ENCODE measurements at regions not wholly inside any gene's neighbourhood (a gene's known extent, or its start where the extent isn't known, plus 50 kb on each side); places are given as distances from the start of the nearest gene placed in this dataset.
"Not testable (repeated sequence)": the region's sequence is repeated elsewhere in the genome, so short reads cannot be mapped to it uniquely, and the experiment has no call there.

DNA sequence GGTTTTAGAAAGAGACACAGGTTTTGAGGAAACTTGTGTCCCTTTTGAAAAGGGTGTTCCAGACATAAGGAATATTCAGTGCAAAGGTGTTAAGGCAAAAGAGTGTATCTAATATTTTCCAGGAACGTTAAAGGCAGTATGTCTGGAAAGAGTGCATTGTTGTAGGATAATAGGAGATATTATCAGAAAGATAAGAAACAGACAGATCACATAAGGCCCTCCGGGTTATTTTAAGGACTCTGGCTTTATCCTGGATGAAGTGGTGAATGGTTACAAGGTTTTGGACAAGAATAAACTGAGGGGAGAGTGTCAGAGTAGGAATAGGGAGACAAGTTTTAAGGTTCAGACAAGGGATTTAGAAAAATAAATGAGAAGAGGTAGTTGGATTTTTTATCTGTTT is 493.7 kb upstream of the GRM7 start:
- DNase-seq, result no peak

DNA sequence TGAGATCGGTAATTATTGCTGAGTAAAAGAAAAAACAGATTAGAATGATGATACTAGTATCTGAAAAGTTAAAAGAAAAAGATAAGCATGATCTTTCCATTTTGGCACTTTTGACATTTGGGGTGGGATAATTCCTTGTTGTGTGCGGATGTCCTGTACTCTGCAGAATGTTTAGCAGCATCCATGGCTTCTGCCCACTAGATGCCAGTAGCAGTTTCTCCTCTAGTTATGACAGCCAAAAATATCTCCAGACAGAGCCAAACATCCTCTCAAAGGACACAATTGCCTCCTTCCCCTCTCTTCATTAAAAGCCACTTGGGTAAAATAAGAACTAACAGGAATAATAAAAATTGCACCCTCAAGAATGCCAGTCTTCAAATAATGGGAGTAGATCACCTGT is 468.8 kb upstream of the GRM7 start:
- no peak for DNase-seq

DNA sequence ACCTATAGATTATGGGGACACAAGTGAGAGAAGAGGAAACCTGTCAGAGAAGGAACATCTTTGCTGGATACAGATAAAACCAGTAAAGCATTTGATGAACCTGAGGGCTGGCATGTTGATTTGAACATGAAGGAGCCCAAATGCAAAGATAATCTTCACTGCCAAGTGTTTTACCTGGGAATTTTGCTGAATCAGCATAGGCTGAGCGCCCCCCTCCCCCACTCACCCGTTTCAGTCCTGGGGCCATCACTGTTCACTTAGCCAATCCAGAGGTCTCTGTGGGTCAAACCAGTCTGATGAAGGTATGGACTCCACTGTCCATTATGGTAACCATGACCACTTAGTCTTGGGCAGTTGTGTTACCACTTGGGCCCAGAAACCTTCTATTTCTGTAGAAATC is 466.0 kb upstream of the GRM7 start:
- no peak for DNase-seq

DNA sequence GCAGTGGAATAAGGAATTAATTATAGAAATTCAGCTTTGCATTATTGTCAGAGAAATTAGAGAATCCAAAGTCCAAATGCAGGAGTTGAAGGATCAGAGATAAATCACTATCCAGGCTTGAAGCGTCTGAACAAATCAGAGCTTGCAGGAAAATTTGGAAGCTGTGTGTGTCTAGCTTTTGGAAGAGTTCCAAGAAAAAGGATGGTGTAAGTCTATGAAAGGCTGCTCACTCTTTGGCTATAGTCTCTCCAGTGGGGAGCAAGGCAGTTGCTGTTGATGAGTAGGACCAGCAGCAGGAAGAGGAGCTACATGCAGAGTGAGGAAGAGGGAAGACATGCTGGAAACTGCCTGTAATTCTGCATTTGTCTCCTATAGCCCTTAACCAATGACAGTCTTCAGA is 464.3 kb upstream of the GRM7 start:
- DNase-seq, result no peak

DNA sequence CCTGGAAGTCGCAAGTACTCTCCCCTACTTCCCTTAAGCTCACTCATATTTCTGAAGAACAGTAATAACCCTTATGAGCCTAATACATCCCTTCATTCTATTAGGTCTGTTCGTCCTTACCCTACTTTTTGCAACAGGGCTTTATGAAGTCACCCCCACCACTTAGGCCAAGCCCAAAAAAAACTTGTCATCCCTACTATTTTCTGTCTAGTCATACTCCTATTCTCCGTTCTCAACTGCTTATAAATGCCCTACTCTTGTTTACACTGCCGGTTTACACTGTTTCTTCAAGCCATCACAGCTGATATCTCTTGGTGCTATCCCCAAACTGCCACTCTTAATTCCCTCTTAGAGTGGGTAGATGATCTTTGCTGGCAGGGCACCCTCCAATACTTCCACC is 458.2 kb upstream of the GRM7 start:
- not testable (repeated sequence) for DNase-seq

DNA sequence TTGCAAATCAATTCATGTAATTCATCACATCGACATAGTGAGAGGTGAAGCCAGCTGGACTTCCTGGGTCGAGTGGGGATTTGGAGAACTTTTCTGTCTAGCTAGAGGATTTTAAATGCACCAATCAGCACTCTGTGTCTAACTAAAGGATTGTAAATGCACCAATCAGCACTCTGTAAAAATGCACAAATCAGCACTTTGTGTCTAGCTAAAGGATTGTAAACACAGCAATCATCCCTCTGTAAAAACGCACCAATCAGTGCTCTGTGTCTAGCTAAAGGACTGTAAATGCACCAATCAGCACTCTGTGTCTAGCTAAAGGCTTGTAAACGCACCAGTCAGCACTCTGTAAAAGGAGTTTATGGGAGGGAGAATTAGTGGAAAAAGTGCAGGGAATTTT is 454.0 kb upstream of the GRM7 start:
- DNase-seq, result not testable (repeated sequence)

DNA sequence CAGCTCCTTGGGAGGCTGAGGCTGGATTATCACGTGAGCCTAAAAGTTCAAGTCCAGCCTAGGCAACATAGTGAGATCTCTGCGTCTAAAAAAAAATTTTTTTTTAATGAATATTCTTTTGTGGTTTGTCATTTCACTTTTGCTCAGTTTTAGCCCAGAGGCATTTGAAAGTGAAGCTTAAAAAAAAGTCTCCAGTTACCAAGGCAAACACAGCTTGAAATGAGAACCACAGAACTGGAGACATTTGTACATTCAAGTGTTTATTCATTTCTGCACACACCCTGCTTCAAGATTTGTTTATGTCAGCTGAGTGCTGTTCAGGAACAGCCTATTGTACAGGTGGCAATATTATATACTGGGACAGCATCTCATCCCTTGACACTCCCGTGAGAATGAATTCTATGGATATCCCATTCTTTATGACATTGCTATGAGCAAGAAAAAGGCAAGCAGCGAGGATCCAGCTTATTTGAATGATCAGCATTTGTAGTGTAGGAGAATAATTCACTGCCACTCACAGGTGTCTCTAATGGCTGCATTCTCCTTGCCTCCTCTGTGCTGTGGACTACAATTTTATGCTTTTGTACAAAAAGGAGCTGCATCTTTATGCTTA is 444.8 kb upstream of the GRM7 start:
- no peak for DNase-seq

DNA sequence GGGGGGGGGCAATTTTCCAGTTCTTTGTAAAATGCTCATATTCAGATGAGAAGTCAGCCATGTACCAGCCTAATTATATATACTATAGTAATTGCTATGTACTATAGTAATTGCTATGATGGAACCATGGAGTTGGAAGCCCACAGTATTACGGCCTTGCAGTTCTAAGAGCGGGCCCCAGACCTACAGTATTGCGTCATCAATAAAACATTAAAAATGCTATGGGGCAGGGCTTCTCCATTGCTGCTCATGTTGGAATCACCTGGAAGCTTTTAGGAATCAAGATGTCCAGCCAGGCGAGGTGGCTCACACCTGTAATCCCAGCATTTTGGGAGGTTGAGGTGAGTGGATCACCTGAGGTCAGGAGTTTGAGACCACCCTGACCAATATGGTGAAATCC is 443.7 kb upstream of the GRM7 start:
- DNase-seq, result no peak

DNA sequence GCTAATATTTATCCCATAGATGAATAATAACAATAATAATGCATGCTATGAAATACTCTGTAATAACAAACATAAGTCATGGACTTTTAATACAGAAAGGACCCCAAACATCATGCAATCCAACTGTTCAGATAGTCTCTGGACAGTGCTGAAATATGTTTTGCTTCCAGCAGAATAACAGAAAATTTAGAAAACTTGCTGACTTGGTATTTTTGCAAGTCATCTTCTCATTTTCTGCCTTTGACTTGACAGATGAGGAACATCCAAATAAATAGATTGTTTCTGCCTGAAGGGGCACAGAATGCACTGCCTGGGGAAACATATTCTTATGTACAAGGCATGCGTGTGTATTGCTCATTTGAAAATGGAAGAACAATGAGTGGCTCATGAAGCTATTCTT is 442.4 kb upstream of the GRM7 start:
- no peak for DNase-seq

DNA sequence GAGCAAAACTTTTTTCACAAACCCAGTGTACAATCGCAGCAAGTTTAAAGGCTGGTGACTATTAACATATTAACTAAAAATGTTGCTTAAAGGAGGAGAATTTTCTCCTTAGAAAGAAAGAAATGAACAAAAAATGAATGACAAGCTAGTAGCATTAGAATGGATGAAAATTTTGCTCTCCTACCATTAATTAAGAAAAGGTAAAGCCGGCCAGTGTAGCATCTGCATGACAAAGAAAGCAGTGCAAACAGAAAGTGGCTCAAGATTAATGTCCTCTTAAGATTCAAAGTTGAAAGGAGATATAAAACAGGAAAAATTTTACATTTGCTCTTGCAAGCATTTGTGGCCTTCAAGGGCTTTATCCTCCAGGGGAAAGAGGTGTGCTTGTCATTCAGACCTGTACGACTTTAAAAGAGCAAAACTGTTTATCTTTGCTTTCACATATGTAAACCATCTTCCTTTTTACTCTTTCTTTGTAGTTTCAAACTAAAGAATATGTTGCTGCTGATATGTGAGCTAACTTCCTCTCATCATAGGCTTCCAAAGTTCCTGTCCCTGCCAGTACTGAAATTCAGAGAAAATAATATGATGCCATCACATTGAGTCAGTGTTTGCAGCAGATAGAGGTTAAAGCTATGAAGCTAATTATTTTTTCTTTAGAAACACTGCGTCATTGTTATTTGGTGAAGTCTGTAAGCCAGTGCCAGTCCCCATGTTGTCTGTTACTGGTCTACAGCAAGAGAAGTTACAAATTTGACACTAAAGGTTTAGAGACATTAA is 439.1 kb upstream of the GRM7 start:
- DNase-seq, result no peak

DNA sequence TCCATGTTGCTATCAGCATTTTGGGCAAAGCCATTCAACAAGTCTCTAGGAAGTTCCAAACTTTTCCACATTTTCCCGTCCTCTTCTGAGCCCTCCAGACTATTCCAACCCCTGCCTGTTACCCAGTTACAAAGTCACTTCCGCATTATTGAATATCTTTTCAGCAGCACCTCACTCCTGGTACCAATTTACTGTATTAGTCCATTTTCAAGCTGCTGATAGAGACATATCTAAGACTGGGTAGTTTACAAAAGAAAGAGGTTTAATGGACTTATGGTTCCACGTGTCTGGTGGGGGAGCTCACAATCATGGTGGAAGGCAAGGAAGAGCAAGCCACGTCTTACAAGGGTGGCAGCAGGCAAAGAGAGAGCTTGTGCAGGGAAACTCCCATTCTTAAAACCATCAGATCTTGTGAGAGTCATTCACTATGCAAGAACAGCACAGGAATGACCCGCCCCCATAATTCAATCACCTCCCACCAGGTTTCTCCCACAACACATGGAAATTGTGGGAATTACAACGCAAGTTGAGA is 435.6 kb upstream of the GRM7 start:
- no peak for DNase-seq

DNA sequence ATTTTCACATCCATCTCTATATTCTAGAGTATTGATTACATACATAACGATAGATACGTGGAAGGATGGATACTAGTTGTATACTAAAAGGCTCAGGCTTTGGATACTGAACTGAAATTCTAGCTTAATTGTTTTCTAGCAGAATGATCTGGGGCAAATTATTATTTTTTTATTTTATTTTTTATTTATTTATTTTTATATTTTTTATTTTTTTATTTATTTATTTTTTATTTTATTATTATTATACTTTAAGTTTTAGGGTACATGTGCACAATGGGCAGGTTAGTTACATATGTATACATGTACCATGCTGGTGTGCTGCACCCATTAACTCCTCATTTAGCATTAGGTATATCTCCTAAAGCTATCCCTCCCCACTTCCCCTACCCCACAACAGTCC is 432.6 kb upstream of the GRM7 start:
- DNase-seq, result not testable (repeated sequence)

DNA sequence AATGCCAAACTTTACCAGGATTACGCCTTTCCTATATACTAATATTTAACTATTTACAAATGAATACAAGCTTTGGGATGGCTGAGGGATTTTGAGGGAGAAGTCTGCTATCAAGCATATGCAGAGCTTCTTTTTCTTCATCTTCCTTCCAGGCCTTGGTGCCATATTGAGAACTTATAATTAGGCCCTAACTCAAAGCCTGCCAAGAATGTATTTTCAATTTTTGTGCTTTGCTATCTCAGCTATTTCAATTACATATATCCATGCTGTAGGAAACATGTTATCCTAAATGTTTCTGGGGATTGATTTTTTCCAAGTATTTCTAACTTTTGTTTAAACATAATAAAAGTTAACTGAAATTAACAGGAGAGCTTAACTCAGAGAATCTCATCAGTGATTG is 425.0 kb upstream of the GRM7 start:
- DNase-seq, result no peak

DNA sequence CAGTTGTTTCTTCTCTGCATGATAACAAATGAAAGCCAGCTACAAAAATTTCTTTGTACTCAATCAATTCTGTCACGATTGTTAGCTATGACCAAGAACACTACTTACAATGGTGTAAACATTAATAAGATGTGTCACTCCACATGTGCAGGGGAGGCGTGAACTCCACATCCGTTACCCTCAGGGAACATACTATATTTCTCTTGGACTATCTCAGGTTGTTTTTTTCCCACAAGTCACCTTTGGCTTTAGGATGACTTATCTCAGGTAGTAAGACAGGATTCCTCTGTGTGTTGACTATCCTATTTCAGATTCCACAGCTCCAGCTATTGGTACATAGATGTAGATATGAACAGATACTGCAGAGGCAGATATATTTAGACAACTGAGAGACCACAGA is 423.3 kb upstream of the GRM7 start:
- no peak for DNase-seq

DNA sequence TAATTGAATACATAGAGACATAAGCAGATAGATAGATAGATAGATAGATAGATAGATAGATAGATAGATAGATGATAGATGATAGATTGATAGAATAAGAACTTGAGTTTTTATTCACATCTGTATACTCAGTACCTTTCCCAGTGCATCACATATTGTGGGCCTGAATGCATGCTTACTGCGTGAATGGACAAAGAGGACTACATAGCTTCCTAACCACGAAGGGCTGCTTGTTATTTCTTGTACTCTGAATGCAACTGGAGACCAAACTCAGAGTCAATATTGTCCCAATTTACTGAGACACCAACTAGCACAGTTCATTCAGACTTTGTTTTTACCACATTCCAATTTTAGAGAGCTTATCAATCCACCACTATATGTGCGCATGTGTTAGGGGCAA is 422.9 kb upstream of the GRM7 start:
- DNase-seq, result no peak

DNA sequence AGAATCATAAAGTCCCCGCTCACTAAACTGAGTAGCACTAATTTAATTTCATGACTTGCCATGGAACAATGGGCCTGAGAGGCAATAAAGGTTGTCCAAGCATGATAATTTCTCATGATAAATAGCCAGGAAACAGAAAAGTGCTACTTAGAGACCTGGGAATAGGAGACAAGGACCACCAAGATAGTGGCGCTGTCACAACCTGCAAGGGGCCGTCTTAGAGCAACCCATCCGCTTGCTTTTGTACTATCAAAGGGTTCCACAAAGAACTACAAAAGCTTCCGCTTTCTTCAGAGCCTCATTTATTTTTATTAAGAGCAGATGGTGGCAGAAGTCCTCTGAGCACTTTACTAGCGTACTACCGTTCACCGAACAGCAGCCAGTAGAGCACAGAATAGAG is 421.7 kb upstream of the GRM7 start:
- DNase-seq, result no peak

DNA sequence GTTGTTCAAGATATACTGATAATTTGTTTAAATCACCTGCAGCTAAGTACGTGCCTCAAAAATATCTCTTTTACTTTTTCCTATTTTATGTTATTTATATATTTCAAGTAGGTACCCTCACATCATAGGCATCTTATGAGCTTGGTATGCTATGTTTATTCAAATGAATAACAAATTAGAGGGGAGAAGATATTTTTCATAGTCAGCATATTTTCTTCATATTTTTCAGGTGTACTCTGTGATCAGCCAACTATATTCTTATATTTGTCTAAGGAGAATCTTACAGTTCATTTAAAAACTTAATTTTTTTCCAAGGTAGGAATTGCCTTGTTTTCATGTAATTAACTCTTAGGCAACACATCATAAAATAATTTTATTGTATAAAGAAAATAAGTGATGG is 421.1 kb upstream of the GRM7 start:
- no peak for DNase-seq

DNA sequence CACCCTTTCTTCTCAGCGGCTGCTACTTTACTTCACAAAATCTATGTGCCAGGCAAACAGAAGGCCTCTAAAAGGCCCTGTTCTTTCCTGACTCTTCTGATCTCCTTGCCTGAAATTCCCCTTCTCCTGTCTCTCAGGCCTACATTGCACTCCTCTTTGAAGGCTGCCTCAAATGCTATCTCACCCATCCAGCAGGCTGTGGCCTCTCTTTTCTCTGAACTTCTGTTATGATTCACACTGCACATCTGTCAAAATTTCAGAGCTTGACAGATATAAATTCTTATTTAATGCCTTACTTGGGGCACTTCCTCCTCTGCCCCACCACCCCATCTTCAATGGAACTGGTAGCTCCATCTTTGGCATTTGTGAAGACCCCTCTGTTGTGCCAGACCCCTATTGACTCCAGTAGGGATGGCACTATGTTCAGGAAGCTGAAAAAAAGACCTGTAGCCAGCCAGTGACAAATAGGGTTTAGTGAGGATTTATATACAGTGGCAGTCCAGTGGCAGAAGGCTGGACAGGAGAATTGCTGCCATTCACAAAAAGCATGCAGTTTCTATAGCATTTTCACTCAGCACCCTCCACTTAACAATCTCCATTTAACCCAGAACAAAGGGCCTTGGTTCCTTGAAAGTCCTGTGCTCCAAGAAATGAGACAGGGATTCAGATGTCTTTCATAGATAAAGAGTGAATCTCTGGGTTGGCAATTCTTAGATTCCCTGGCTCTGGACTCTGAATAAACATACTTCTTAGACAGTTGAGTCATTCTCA is 415.8 kb upstream of the GRM7 start:
- no peak for DNase-seq

DNA sequence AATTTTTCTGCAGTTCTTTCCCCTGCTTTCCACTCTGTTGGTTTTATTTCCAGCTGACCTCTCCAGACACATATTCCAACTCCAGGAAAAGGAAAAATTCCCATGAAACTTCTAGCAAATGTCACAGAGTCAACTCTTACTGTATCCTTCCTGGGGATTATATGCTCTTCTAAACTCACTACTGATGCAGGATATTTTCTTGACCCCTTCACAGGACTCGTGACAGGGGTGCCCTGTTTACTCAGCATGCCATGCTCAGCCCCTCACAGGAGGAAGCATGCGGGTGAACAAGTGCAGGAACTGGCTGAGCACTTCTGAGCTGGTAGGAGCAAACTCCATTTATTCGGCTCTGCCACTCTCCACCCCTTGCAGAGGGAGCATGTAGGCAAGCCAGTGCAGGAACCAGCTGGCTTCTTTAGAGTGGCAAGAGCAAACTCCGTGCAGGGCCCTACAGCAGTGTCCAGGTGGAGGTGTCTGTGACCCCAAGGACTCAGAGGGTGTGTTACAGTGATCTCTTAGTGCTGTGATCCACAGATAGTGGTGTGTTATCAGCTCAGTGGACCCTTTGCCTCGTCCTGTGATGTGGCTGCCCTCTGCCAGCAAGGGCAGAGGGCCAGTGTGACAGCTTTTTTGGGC is 413.6 kb upstream of the GRM7 start:
- no peak for DNase-seq

DNA sequence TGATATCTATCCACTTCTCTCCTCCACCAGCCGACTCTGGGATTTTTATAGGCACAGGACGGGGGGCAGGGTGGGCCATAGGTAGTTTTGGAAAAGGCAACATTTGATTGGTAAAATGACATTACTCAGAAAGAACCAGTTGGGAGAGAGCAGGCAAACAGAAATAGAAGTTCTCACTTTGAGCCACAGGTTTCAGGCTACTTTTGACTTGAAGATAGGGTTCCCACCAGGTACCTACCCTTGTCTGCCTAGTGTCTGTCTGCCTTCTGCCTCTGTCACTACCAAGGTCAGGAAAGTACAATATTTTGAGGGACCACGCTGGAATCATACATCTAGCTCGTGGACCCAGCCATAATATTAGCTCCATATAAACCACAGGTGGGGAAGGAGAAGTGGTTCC is 412.9 kb upstream of the GRM7 start:
- no peak for DNase-seq

DNA sequence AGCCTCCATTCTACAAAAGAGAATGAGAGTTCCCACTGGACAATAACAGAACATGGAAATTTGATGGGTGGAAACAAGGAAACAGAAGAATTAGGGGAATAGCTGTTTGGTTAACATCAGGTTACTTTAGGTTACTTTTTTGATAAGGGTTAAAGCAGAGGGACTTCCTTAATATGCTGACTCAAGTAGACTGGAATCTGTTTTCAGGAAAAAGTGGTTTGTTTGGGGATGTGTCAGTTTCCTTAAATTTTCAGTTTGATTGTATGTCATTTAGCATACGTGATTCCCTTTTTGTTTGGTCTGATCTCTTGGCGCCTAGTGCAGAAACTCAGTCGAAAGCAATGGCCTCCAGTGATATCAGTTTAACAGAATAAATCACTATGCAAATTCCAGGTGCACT is 411.8 kb upstream of the GRM7 start:
- DNase-seq, result no peak

DNA sequence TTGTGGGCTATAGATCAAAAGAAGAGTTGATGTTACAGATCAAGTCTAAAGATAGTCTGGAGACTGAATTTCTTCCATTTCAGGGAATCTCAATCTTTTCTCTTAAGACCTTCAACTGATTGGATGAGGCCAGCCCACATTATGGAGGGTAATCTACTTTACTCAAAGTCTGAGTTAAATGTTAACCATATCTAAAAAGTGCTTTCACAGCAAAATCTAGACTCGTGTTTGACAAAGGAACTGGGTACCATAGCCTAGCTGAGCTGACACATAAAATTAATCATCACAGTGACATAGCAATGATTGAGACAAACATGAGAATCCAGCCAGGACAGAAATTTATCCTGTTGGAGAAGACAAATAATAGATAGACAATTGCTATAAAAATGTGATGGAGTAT is 407.9 kb upstream of the GRM7 start:
- no peak for DNase-seq

DNA sequence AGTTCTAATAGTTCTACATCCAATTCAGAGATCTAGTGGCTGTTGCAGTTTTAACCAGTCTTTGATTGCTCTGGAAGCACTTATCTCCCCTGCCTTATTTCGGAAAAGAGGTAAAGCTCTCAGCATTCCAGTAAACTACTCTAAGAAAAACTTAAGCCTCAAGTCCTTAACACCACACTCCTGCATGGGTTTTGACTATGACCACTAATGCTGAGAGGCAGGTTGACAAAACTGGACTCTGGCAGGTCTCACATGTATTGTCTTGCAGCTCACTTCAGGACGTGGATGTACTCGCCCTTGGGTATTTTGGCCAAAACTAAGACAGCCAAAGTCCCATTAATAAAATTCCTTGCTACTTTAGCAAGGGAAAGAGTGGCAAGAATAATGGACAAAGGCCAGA is 405.9 kb upstream of the GRM7 start:
- DNase-seq, result no peak

DNA sequence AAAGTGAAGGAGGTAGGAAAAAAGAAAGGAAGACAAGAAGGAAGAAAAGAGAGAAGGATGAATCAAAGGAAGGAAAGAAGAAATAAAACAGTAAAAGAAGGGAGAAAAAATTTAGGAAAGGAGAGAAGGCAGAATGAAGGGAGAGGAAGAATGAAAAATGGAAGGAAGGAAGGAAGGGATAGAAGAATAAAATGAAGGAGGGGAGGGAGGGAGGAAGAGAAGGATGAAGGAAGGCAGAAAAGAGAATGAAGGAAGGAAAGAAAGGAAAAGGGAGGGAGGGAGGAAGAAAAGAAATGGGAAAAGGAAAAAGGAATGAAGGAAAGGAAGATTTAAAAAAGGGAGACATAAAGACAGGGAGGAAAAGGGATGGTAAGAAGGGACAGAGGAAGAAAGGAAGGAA is 393.7 kb upstream of the GRM7 start:
- DNase-seq, result no peak
